ENCODE measurements at regions not wholly inside any gene's neighbourhood (a gene's known extent, or its start where the extent isn't known, plus 50 kb on each side); places are given as distances from the start of the nearest gene placed in this dataset.

- no peak for TF ChIP-seq CTCF (IDR thresholded peaks at IDR 0.05 in 2 of 3, conservative IDR thresholded peaks at IDR 0.05 in 1 of 3; ENCODE audit: control insufficient read depth in 2 of 3, extremely low read depth in 1 of 3, insufficient read depth in 1 of 3, low read depth in 3 of 3, low read length in 3 of 3)
- TF ChIP-seq IRF3 (IDR thresholded peaks at IDR 0.05): no peak
Observed at GRCh38 chrX:40170830-40171512, 73.2 kb upstream of the BCOR start.
